Fibroblast of the aortic adventitia (primary cell): ENCODE measurements at regions not wholly inside any gene's neighbourhood (a gene's known extent, or its start where the extent isn't known, plus 50 kb on each side); places are given as distances from the start of the nearest gene placed in this dataset.

ENCODE experiments used
- DNase-seq: peaks from one replicate; pipeline ENCODE4 v3.0.0-alpha.2; 2010; ENCODE audit warnings: low read depth
- H3K4me3 ChIP-seq: 2 replicates; pipeline ENCODE4 v1.5.1; 2011; ENCODE audit warnings: low read depth, mild to moderate bottlenecking, control low read depth, low read length, moderate library complexity
- CTCF ChIP-seq: IDR thresholded peaks from 2 replicates; pipeline ENCODE4 v1.5.1; 2011; ENCODE audit warnings: mild to moderate bottlenecking, low read length, control low read depth, inconsistent platforms; ENCODE audit not compliant: insufficient read depth

GRCh38 chr13:111850976-111851375, 216.0 kb upstream of the SOX1 start:
- no peak for DNase-seq
- TF ChIP-seq CTCF: no peak
- H3K4me3 ChIP-seq: no peak overlapping the region

GRCh38 chr13:111852725-111853518, 214.0 kb upstream of the SOX1 start:
- DNase-seq: no peak
- no peak overlapping the region for H3K4me3 ChIP-seq

GRCh38 chr13:111853721-111854120, 213.2 kb upstream of the SOX1 start:
- no peak for TF ChIP-seq CTCF
- H3K4me3 ChIP-seq: no peak overlapping the region
- DNase-seq: no peak

More at GRCh38 chr13:111852725-111853518, 214.0 kb upstream of the SOX1 start:
- TF ChIP-seq CTCF: no peak

- H3K4me3 ChIP-seq: no peak overlapping the region
- no peak for TF ChIP-seq CTCF
- DNase-seq: no peak
Observed at GRCh38 chr13:111854403-111854802, 212.5 kb upstream of the SOX1 start.

- TF ChIP-seq CTCF: no peak
- no peak for DNase-seq
- no peak overlapping the region for H3K4me3 ChIP-seq
Observed at GRCh38 chr13:111855191-111855590, 211.8 kb upstream of the SOX1 start.

GRCh38 chr13:111855786-111856185, 211.2 kb upstream of the SOX1 start:
- TF ChIP-seq CTCF: no peak
- H3K4me3 ChIP-seq: no peak overlapping the region
- DNase-seq: no peak

GRCh38 chr13:111856571-111856970, 210.4 kb upstream of the SOX1 start:
- TF ChIP-seq CTCF: no peak
- DNase-seq: no peak
- H3K4me3 ChIP-seq: no peak overlapping the region
